H9 (cell line): ENCODE measurements at regions not wholly inside any gene's neighbourhood (a gene's known extent, or its start where the extent isn't known, plus 50 kb on each side); places are given as distances from the start of the nearest gene placed in this dataset.

Source experiments
- DNase-seq: peaks from one replicate; pipeline ENCODE4 v3.0.0-alpha.2; 2017
- H2AFZ ChIP-seq: one replicate; pipeline ENCODE4 v1.6.1; 2013; ENCODE audit warnings: mild to moderate bottlenecking, low read length, control low read depth, moderate library complexity
- H2AK5ac ChIP-seq: 2 replicates; pipeline ENCODE4 v1.6.1; 2013; ENCODE audit warnings: low read length, control low read depth, mixed read lengths; ENCODE audit not compliant: insufficient read length
- H2BK120ac ChIP-seq: one replicate; pipeline ENCODE4 v1.6.1; 2013; ENCODE audit warnings: low read depth, mild to moderate bottlenecking, low read length, control low read depth, inconsistent platforms; ENCODE audit not compliant: poor library complexity, severe bottlenecking
- H2BK12ac ChIP-seq: 2 replicates; pipeline ENCODE4 v1.6.1; 2013; ENCODE audit warnings: low read length, control low read depth, mixed read lengths, low read depth; ENCODE audit not compliant: insufficient read length
- H2BK15ac ChIP-seq: 2 replicates; pipeline ENCODE4 v1.6.1; 2013; ENCODE audit warnings: low read depth, low read length, control low read depth
- H2BK20ac ChIP-seq: one replicate; pipeline ENCODE4 v1.6.1; 2013; ENCODE audit warnings: low read depth, mild to moderate bottlenecking, low read length, control low read depth, inconsistent platforms; ENCODE audit not compliant: poor library complexity, severe bottlenecking
- H2BK5ac ChIP-seq: 2 replicates; pipeline ENCODE4 v1.6.1; 2013; ENCODE audit warnings: low read length, control low read depth, mixed read lengths; ENCODE audit not compliant: insufficient read length
- H3K14ac ChIP-seq: 2 replicates; pipeline ENCODE4 v1.6.1; 2013; ENCODE audit warnings: low read length, control low read depth; ENCODE audit not compliant: insufficient read depth
- H3K18ac ChIP-seq: 2 replicates; pipeline ENCODE4 v1.6.1; 2013; ENCODE audit warnings: low read depth, mild to moderate bottlenecking, mixed read lengths, low read length, control low read depth; ENCODE audit not compliant: insufficient read length
- H3K23ac ChIP-seq: 2 replicates; pipeline ENCODE4 v1.6.1; 2013; ENCODE audit warnings: low read length, control low read depth, mixed read lengths, low read depth; ENCODE audit not compliant: insufficient read length
- H3K23me2 ChIP-seq: 2 replicates; pipeline ENCODE4 v1.6.1; 2013; ENCODE audit warnings: low read depth, mild to moderate bottlenecking, mixed read lengths, low read length, control low read depth; ENCODE audit not compliant: insufficient read length, poor library complexity, severe bottlenecking
- H3K27ac ChIP-seq: 2 replicates; pipeline ENCODE4 v1.5.1; 2013; ENCODE audit warnings: low read length, control low read depth, mixed read lengths, low read depth; ENCODE audit not compliant: insufficient read length
- H3K27me3 ChIP-seq: 2 replicates; pipeline ENCODE4 v1.6.1; 2013; ENCODE audit warnings: low read length, control low read depth, inconsistent platforms; ENCODE audit not compliant: insufficient read depth
- H3K4ac ChIP-seq: 2 replicates; pipeline ENCODE4 v1.6.1; 2013; ENCODE audit warnings: low read depth, mild to moderate bottlenecking, control low read depth, inconsistent platforms, low read length, moderate library complexity
- H3K4me1 ChIP-seq: 2 replicates; pipeline ENCODE4 v1.6.1; 2013; ENCODE audit warnings: low read length, control low read depth, inconsistent platforms; ENCODE audit not compliant: insufficient read depth
- H3K4me2 ChIP-seq: 2 replicates; pipeline ENCODE4 v1.6.1; 2013; ENCODE audit warnings: low read length, control low read depth, mixed read lengths; ENCODE audit not compliant: insufficient read length, insufficient read depth
- H3K56ac ChIP-seq: 2 replicates; pipeline ENCODE4 v1.6.1; 2013; ENCODE audit warnings: low read depth, mild to moderate bottlenecking, mixed read lengths, low read length, control low read depth; ENCODE audit not compliant: insufficient read length
- H3K79me1 ChIP-seq: 2 replicates; pipeline ENCODE4 v1.6.1; 2013; ENCODE audit warnings: low read depth, mild to moderate bottlenecking, moderate library complexity, low read length, control low read depth, inconsistent platforms; ENCODE audit not compliant: insufficient read depth, poor library complexity, severe bottlenecking
- H3K79me2 ChIP-seq: 2 replicates; pipeline ENCODE4 v1.6.1; 2013; ENCODE audit warnings: low read length, control low read depth, inconsistent platforms; ENCODE audit not compliant: insufficient read depth
- H3K9ac ChIP-seq: 2 replicates; pipeline ENCODE4 v1.6.1; 2013; ENCODE audit warnings: low read length, control low read depth, mixed read lengths; ENCODE audit not compliant: insufficient read length; ENCODE audit errors: extremely low read depth
- H3K9me3 ChIP-seq: one replicate; pipeline ENCODE4 v1.6.1; 2013; ENCODE audit warnings: low read depth, low read length, inconsistent platforms; ENCODE audit not compliant: control insufficient read depth
- H3T11ph ChIP-seq: one replicate; pipeline ENCODE4 v1.6.1; 2013; ENCODE audit warnings: mild to moderate bottlenecking, low read length, control low read depth, inconsistent platforms
- H4K20me1 ChIP-seq: one replicate; pipeline ENCODE4 v1.6.1; 2013; ENCODE audit not compliant: control insufficient read depth, insufficient read length, insufficient read depth
- H4K5ac ChIP-seq: 2 replicates; pipeline ENCODE4 v1.6.1; 2013; ENCODE audit warnings: low read depth, mild to moderate bottlenecking, mixed read lengths, low read length, control low read depth; ENCODE audit not compliant: insufficient read length
- H4K8ac ChIP-seq: replicated peaks from 2 replicates; pipeline ENCODE4 v1.6.1; 2013; ENCODE audit warnings: low read length, control low read depth, mixed read lengths, low read depth; ENCODE audit not compliant: insufficient read length
- H4K91ac ChIP-seq: 2 replicates; pipeline ENCODE4 v1.6.1; 2013; ENCODE audit warnings: low read depth, mild to moderate bottlenecking, moderate library complexity, mixed read lengths, low read length, control low read depth; ENCODE audit not compliant: insufficient read length
- H3K27ac Mint-ChIP-seq, 3 experiments: 2 replicates in 2 of 3; 3 replicates in 1 of 3; pipeline ENCODE4 v1.8.0; 2020 to 2021; ENCODE audit warnings: mixed read lengths in 3 of 3, mild to moderate bottlenecking in 1 of 3, moderate library complexity in 1 of 3
- H3K27me3 Mint-ChIP-seq: 2 replicates; pipeline ENCODE4 v1.8.0; 2021; ENCODE audit warnings: low read depth, mild to moderate bottlenecking, moderate library complexity, mixed read lengths
- H3K36me3 Mint-ChIP-seq, 3 experiments: 2 replicates in 2 of 3; 3 replicates in 1 of 3; pipeline ENCODE4 v1.8.0; 2020 to 2021; ENCODE audit warnings: low read depth in 3 of 3, mixed read lengths in 3 of 3; ENCODE audit not compliant: insufficient read depth in 1 of 3
- H3K4me1 Mint-ChIP-seq, 2 experiments: 2 replicates each; pipeline ENCODE4 v1.8.0; 2020; ENCODE audit warnings: mixed read lengths in 2 of 2
- H3K4me3 Mint-ChIP-seq, 2 experiments: 2 replicates in 1 of 2; 3 replicates in 1 of 2; pipeline ENCODE4 v1.8.0; 2020 to 2021; ENCODE audit warnings: mild to moderate bottlenecking in 2 of 2, mixed read lengths in 2 of 2, moderate library complexity in 1 of 2
- H3K9me3 Mint-ChIP-seq, 2 experiments: 2 replicates in 1 of 2; 3 replicates in 1 of 2; pipeline ENCODE4 v1.8.0; 2020; ENCODE audit warnings: mild to moderate bottlenecking in 2 of 2, mixed read lengths in 2 of 2, moderate library complexity in 1 of 2
- CTCF ChIP-seq: fragments of 200-600 bp; sonication (generic); conservative IDR thresholded peaks from 3 replicates; pipeline ENCODE4 v1.8.0; 2021; ENCODE audit warnings: antibody characterized with exemption, mild to moderate bottlenecking
- WGBS: extraction: QIAGEN DNeasy Blood & Tissue Kit; methylation state at CpG from one replicate; pipeline ENCODE4 v1.1.7; 2013; ENCODE audit warnings: missing lambda C conversion rate, low lambda C conversion rate, mixed read lengths; ENCODE audit not compliant: insufficient read length; ENCODE audit errors: extremely low coverage; 5-methylcytosine and 5-hydroxymethylcytosine counted together

- no peak overlapping the region for H2AFZ ChIP-seq
- no peak for DNase-seq
- no CpG with 5 or more reads among the region's 3 CpGs for WGBS
Observed at GRCh38 chrX:122667667-122668066, 516.4 kb upstream of the GRIA3 start.

More at GRCh38 chrX:122667667-122668066, 516.4 kb upstream of the GRIA3 start:
- Histone ChIP-seq H3K4me2 (no peak overlapping the region), H3K14ac (no peak overlapping the region), H3K4me1 (no peaks in the 10 kb centered on the region), H4K20me1 (no peaks in the 10 kb centered on the region), H2AK5ac (no peak overlapping the region), H2BK20ac (no peak overlapping the region), H2BK120ac (no peak overlapping the region), H3T11ph (no peak overlapping the region), H2BK15ac (no peak overlapping the region), H4K91ac (no peak overlapping the region), H3K18ac (no peak overlapping the region), H3K4ac (no peak overlapping the region), H2BK12ac (no peak overlapping the region), H3K56ac (no peak overlapping the region), H3K79me2 (no peaks in the 10 kb centered on the region), H3K23ac (no peak overlapping the region), H3K23me2 (no peaks in the 10 kb centered on the region), H3K27me3 (no peaks in the 10 kb centered on the region), H4K5ac (no peak overlapping the region), H3K9me3 (peaks cover 34% of the 10 kb centered on the region), H2BK5ac (no peak overlapping the region), H3K79me1 (no peaks in the 10 kb centered on the region), H4K8ac (no peak overlapping the region), H3K9ac (no peak overlapping the region), H3K27ac (no peak overlapping the region)
- H3K4me1 Mint-ChIP-seq = no peaks in the 10 kb centered on the region; a peak in 1 of 4 replicates
- TF ChIP-seq CTCF = no peak
- H3K36me3 Mint-ChIP-seq = peaks cover 0 to 2% (median 0%) of the 10 kb centered on the region in 3 experiments; a peak in 2 of 7 replicates
- no peaks in the 10 kb centered on the region; the same call in 1 of the 2 replicates for H3K27me3 Mint-ChIP-seq
- H3K4me3 Mint-ChIP-seq = no peak overlapping the region
- no peak overlapping the region for H3K27ac Mint-ChIP-seq
- H3K9me3 Mint-ChIP-seq = peaks cover 5 to 59% of the 10 kb centered on the region in 2 experiments; a peak in 4 of 5 replicates
